Islet of Langerhans (tissue), 1 donor: ENCODE measurements at regions not wholly inside any gene's neighbourhood (a gene's known extent, or its start where the extent isn't known, plus 50 kb on each side); places are given as distances from the start of the nearest gene placed in this dataset.
"Not testable (repeated sequence)": the region's sequence is repeated elsewhere in the genome, so short reads cannot be mapped to it uniquely, and the experiment has no call there.

ENCODE experiments used
- FAIRE-seq: peaks from one replicate; lab custom pipeline; 2011; peaks lifted over from hg19 to GRCh38; lab: Jason Lieb, UNC

GRCh38 chr3:72047221-72047871, 262.4 kb upstream of the PROK2 start:
- FAIRE-seq, result no peak

DNA sequence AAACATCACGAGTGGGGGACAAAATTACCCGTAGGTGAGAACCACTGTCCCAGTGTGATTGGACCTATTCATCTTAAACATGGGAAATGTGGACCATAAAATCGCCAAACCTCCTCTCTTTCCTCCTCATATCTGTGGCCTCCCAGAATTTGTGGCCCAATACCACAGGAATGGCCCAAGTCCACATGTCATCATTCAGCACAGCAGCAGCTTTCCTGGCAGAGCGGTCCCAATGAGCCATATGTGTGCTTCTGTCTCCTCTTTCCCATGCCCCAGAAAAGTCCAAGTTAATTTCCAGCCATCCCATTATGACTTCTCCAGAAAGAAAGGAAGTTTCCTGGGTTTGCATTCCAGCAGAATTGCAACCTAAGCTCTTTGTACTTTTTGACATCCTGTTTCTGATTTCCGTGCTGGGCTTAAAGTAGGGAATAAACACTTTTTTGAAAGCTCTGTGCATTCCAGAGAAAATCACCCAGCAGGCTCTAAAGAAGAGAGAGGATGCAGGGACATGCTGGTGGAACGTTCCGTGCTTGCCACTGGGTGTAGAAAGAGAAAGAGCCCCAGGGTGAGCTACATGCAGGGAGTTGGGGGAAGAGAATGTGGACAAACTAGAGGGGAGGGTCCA, 259.4 kb upstream of the PROK2 start:
- no peak for FAIRE-seq

DNA sequence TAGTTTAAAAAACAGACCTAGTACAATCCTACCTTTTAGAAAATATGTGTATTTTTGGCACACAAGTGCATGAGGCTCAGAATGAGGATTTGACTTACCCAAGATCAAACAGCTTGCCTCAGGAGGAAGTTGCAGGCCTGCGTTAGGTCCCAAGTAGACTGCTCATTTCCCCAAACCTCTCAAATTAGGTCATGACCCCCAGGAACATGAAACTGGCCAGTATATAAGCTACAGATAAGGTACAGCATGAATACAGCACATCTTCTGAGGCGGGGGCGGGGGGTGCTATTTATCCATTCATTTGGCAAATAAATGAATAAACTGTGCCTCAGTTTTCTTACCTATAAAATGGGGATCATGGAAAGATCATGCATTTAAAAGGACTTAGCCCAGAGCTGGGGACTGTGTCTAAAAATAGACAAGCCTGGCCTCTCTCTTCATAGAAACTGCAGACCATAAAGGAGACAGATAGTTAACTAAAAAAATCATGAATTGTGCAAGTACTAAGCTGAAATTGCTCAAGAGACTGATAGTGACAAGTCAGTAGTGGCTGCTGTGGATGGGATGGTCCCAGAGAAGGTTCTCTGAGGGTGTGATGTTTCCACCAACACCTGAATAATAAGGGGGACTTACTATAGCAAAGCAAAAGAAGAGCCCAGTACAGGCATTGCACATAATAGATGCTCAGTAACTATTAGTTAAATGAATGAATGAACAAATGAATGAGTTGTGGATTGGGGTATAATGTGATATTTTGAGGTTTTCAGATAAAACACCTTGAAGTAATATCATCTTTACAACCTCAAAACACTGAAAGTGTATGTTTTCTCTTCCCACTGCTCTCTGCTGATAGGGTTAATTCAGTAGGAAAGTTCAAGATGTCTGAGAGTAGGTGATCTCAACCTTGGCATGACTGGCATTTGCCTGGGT, 258.5 kb upstream of the PROK2 start:
- no peak for FAIRE-seq

GRCh38 chr3:72042397-72043203, 257.7 kb upstream of the PROK2 start:
- FAIRE-seq, result no peak

DNA sequence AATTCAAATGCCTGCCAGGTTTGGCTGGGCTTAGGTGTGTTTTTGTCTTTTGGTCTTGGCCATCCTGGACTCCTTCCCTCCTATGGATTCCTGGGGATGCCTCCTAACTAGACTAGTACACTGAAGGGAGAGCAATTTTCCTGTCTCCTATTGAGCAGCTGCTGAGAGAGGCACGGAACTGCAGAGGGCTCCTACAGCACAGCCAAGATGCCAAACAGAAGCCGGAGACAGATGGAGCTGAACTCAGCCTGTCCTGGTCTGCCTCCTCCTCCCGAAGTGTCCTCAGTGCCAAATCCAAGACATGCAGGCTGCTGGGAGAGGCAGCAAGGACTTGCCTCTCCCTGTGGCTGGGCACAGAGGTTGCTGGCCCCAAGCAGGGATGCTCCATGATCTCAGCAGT, 256.6 kb upstream of the PROK2 start:
- FAIRE-seq, result no peak

GRCh38 chr3:72041076-72041475, 256.1 kb upstream of the PROK2 start:
- no peak for FAIRE-seq

GRCh38 chr3:72039677-72040076, 254.7 kb upstream of the PROK2 start:
- FAIRE-seq, result no peak

DNA sequence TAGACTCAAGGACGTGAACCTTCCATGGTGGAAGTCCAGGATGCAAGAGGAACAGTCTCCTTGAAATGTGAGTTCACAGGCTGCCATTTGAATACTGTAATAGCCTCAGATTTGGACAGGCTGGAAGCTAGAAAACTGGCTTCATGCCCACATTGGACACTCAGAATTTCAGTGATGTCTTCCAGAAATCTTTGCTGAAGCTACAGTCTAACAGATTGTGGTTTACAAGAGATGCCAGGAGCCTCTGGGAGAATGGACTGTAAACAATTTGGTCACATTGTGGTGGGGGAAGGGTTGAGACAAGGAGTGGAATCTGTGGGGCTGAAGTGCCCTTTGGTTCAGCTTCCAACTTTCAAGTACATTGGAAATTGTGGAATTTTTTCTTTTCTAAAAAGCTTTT, 252.0 kb upstream of the PROK2 start:
- no peak for FAIRE-seq

GRCh38 chr3:72035606-72036005, 250.7 kb upstream of the PROK2 start:
- FAIRE-seq, result no peak

GRCh38 chr3:72034986-72035385, 250.0 kb upstream of the PROK2 start:
- FAIRE-seq, result no peak

DNA sequence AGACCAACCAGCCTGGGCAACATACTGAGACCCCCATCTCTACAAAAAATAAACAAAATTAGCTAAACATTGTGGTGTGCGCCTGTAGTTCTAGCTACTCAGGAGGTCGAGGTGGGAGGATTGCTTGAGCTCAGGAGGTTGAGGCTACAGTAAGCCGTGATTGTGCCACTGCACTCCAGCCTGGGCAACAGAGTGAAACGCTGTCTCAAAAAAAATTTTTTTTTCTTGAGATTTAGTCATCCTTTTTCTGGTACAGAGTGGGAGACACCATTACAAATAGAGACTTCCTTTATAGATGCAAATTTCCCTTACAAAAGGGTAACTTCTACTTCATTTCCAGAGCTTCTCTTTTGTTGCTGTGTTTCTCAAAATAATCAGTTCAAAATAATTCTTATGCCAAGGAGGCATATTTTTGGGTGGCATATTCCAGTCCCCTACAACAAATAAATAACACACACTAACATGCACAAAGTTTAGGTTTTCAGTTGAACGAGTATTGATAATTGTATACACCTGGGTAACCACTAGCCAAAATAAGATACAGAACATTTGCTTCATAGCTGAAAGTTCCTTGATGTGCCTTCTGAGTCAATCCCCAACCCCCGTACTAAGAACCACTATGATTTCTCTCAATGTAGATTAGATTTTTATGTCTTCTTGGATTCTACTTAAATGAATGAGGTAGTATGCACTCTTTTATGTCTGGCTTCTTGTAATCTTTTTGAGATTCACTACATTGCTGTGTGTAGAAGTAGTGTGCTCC, 248.9 kb upstream of the PROK2 start:
- no peak for FAIRE-seq

GRCh38 chr3:72032441-72033135, 247.6 kb upstream of the PROK2 start:
- FAIRE-seq, result no peak

- FAIRE-seq, result no peak
Measured at GRCh38 chr3:72031581-72031980, 246.6 kb upstream of the PROK2 start.

- FAIRE-seq, result not testable (repeated sequence)
Measured at GRCh38 chr3:72030296-72030695, 245.3 kb upstream of the PROK2 start.

DNA sequence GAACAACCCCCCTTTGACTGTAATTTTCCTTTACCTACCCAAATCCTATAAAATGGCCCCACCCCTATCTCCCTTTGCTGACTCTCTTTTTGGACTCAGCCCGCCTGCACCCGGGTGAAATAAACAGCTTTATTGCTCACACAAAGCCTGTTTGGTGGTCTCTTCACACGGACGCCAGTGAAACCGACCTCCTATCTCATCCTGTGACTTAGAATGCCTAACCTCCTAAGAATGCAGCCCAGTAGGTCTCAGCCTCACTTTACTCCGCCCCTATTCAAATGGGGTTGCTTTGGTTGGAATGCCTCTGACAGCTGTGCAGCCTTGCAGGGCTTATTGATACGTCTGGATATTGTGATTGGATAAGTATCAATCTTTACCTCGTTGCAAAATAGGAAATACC, 243.8 kb upstream of the PROK2 start:
- not testable (repeated sequence) for FAIRE-seq

- FAIRE-seq, result not testable (repeated sequence)
Measured at GRCh38 chr3:72028307-72028706, 243.4 kb upstream of the PROK2 start.

DNA sequence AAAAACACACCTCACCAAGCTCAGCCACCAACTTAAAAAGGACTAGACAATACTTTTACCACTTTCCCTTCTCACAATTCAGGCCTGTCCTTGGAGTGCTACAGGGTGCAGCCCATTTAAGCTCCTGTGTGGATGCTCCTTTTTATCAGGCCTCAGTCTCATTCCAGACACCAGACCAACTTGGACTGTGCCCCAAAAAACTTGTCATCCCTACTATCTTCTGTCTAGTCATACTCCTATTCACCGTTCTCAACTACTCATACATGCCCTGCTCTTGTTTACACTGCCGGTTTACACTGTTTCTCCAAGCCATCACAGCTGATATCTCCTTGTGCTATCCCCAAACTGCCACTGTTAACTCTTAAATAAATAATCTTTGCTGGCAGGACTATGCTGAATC, 242.8 kb upstream of the PROK2 start:
- not testable (repeated sequence) for FAIRE-seq

- no peak for FAIRE-seq
Measured at GRCh38 chr3:72022027-72022426, 237.1 kb upstream of the PROK2 start.

- FAIRE-seq, result no peak
Measured at GRCh38 chr3:72021531-72021930, 236.6 kb upstream of the PROK2 start.

GRCh38 chr3:72018343-72018984, 233.5 kb upstream of the PROK2 start:
- FAIRE-seq, result no peak
